Testis (tissue), 2 donors: ENCODE measurements at regions not wholly inside any gene's neighbourhood (a gene's known extent, or its start where the extent isn't known, plus 50 kb on each side); places are given as distances from the start of the nearest gene placed in this dataset.

Source experiments
- POLR2A ChIP-seq: fragments of 450-650 bp; IDR thresholded peaks from one replicate; pipeline ENCODE4 v1.6.1; 2017; ENCODE audit warnings: antibody characterized with exemption, mild to moderate bottlenecking, moderate library complexity
- TF ChIP-seq, protein P1 (sequence below), 3 experiments: fragments of 450-650 bp in 2 of 3; fragments of 200-600 bp in 1 of 3; sonication (generic) in 1 of 3; IDR thresholded peaks; one replicate each; pipeline ENCODE4 v1.5.1; 2016 to 2019; ENCODE audit warnings: antibody characterized with exemption in 3 of 3, mild to moderate bottlenecking in 2 of 3, moderate library complexity in 1 of 3

DNA sequence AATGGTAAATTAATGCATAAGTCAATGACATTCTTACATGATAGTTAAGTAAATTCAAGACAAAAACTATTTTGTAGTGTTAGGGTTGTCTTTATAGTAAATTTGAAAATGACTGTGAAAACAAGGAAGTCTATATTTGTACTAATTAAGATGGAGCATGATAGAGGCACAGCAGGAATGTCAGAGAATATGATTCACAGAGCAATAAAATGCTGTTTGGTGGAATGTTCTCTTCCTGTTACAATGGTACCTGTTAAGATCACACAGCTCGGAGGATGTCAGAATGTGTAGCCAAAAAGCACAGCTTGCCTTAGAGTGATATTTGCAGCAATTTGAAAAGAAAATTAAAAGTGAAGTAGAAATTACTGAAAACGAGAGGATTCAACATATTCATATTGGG is 2339.7 kb upstream of the RAG2 start:
- no peak for TF ChIP-seq POLR2A
- TF ChIP-seq, protein P1, sequence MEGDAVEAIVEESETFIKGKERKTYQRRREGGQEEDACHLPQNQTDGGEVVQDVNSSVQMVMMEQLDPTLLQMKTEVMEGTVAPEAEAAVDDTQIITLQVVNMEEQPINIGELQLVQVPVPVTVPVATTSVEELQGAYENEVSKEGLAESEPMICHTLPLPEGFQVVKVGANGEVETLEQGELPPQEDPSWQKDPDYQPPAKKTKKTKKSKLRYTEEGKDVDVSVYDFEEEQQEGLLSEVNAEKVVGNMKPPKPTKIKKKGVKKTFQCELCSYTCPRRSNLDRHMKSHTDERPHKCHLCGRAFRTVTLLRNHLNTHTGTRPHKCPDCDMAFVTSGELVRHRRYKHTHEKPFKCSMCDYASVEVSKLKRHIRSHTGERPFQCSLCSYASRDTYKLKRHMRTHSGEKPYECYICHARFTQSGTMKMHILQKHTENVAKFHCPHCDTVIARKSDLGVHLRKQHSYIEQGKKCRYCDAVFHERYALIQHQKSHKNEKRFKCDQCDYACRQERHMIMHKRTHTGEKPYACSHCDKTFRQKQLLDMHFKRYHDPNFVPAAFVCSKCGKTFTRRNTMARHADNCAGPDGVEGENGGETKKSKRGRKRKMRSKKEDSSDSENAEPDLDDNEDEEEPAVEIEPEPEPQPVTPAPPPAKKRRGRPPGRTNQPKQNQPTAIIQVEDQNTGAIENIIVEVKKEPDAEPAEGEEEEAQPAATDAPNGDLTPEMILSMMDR (IDR thresholded peaks at IDR 0.05): no peak
